ENCODE measurements at regions not wholly inside any gene's neighbourhood (a gene's known extent, or its start where the extent isn't known, plus 50 kb on each side); places are given as distances from the start of the nearest gene placed in this dataset.

- no peak for DNase-seq (ENCODE audit: low read depth, low spot score)
These were observed 450.0 kb downstream of the RASEF start for GRCh38 chr9:82612942-82613341.

- DNase-seq (ENCODE audit: low read depth, low spot score) = no peak
These were observed 449.4 kb downstream of the RASEF start for GRCh38 chr9:82613498-82613897.

DNA sequence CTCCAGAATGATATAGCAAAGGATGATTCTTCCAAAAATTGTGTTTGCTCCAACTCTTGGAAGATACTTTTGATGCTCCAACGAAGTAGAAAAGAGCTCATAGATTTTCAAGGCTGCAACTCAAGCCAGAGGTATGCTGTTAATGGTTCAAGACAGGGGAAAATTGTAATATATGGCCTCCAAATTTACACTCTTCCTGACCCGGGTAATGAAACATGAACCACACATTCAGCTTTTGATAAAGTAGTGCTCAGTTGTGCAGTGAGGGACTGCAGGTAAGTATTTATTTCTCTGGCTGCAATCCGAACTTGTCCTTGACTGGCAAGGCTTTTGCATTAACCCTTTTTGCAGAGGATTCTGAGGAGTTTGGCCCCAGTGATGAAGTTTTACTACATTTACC, 446.4 kb downstream of the RASEF start:
- DNase-seq (ENCODE audit: low read depth, low spot score) = no peak

DNA sequence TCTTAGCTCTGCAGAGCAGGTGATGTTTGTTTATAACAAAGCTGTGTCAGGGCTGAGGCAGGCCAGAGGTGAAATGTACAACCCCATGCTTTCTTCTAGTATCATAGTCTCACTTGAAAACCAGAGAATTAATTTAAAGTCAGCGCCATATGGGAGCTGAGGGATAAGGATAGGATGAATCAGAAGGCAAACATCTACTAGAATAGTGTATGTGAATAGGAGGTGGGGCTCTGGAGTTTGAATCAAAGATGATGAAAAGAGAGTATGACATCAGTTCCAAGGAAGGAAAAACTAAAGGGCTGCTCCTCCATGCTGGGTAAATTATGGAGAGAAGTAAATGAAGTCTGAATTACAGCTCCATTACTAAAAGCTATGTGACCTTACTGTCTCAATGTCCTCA, 441.5 kb downstream of the RASEF start:
- no peak for DNase-seq (ENCODE audit: low read depth, low spot score)

DNA sequence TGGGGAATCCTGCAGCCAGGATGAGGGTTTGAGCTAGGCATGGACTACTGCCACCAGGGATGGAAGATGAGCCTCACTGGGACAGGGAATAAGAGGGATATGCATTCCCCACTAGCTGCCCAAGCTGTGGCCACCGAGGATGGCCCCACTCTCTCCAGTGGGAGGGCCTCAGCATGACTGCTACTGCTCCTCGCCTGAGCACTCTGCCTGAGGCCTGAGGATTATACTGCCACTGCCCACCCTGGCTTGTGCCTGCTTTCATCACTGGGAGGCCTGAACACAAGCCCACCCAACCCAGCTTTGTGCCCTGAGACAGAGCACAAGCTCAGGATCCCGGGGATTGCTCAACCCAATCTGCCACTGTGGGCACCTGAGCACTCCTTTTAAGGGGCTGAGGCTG, 425.6 kb downstream of the RASEF start:
- no peak for DNase-seq (ENCODE audit: low read depth, low spot score)

- DNase-seq (ENCODE audit: low read depth, low spot score) = no peak
These were observed 417.3 kb downstream of the RASEF start for GRCh38 chr9:82645600-82645999.

GRCh38 chr9:82650368-82650767, 412.6 kb downstream of the RASEF start:
- no peak for DNase-seq (ENCODE audit: low read depth, low spot score)

DNA sequence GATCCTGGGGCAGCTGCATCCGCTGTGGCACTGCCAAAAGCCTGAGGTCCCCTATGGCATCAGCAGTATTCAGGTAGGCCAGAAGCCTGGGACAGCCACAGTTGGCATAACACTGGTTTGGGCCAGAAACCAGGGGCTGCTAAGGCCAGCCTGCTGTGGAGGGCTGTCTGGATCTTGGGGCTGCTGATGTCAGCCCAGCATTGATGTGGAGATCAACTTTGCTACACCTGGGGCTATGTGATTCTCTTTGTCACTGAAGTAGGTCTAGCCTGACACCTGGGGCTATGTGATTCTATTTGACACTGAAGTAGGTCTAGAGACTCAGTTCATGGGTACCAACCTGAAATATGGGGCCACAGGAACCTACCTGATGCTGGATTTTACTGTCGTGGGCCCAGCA, 411.5 kb downstream of the RASEF start:
- no peak for DNase-seq (ENCODE audit: low read depth, low spot score)

- DNase-seq (ENCODE audit: low read depth, low spot score) = no peak
These were observed 397.6 kb downstream of the RASEF start for GRCh38 chr9:82665324-82665723.

- DNase-seq (ENCODE audit: low read depth, low spot score) = no peak
These were observed 394.2 kb downstream of the RASEF start for GRCh38 chr9:82668689-82669199.

GRCh38 chr9:82670000-82670399, 392.9 kb downstream of the RASEF start:
- DNase-seq (ENCODE audit: low read depth, low spot score) = no peak

DNA sequence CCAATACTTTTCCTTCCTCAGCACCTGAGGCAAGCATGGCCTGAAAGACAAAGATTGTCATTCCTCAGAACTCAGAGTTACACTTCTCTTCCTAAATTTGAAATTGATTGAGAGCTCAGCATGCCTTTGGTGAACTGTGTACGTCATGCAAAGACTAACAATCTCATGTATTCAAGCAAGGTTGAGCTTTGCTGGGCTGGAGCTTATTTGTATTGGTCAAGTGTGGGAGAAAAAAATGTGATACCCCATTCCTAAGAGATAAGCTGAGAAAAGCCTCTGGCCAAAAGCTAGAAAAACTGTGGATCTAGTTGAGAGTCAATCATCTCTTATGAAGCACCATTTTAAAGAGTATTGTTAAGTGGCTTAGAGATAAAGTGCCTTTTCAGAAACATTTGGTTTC, 392.2 kb downstream of the RASEF start:
- no peak for DNase-seq (ENCODE audit: low read depth, low spot score)

DNA sequence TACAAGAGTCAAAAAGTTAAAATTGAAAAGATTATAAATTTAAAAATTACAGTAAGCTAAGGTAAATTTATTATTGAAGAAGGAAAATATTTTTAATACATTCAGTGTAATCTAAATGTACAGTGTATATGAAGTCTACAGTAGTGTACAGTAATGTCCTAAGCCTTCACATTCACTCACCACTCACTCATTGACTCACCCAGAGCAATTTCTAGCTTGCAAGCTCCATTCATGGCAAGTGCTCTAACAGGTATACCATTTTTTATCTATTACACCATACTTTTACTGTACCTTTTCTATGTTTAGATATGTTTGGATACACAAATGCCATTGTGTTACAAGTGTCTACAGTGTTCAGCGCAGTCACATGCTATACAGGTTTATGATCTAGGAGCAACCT, 389.7 kb downstream of the RASEF start:
- DNase-seq (ENCODE audit: low read depth, low spot score) = no peak

DNA sequence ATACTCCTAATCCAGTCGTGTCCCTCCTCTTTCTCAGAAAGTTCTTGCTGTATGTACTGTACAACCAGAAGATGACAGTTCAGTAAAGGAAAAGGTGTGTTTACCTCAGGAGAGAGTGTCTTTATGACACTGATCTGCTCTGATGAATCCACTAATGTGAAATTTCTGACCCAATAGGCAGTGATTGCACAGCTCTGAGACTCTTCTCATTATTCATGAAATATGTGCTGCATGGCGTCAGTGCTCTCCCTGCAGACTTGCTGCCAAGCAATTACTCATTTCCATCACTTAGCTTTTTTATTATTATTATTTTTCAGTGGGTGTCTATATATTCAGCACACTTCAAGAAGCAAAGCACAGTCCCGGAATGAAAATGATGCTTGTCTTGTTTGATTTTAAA, 389.0 kb downstream of the RASEF start:
- DNase-seq (ENCODE audit: low read depth, low spot score) = no peak

DNA sequence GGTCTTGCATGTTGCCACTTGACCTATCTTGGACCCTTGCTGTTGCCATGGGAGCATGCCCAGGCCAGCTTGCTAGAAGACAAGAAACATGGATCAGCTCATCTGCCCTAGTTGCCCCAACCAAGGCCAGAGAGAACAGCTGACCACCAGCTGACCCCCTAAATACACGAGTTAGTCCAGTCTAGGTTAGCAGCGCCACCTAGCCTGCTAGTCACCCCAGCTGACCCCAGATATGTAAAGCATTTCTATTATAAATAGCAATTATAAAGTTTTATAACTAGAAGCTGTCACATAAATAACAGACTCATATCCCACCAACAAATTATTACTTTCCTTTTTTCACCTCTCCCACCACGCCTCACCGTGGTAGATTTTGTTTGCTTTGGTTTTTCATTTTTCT, 387.8 kb downstream of the RASEF start:
- no peak for DNase-seq (ENCODE audit: low read depth, low spot score)

DNA sequence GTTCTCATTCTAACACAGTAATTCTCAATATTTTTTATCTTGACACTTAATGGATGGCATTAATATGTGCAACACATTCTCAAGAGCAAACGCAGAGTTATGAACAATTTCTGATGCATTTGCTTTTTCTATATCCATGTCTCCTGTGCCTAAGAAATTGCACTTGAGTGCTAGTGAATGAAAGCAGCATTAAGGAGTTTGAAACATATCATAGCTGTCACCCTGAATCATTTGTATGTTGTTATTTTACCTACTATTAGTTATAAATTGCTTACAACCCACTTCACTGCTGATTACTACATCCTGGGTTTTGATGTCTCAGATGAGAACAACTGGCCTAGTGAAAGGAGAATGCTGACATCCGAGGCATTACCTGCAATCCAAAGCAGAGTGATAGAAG, 387.3 kb downstream of the RASEF start:
- DNase-seq (ENCODE audit: low read depth, low spot score) = no peak

DNA sequence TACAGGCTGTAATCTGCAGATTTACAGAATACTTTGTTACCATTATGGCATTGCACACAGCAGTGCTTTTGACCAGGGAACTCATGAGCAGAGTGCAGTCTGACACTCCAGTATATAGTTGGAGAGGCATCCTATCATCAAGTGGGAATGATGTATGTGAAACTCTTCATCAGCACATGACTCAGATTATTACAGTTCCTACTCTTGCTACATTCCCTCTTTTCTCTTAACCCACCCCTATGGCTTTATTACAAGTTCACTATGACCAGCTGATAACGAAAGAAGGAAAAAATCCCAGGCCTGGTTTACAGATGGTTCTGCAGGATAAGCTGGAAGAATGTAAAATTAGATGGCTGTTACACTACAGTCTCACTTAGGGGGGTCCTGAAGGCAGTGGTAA, 385.9 kb downstream of the RASEF start:
- DNase-seq (ENCODE audit: low read depth, low spot score) = no peak

DNA sequence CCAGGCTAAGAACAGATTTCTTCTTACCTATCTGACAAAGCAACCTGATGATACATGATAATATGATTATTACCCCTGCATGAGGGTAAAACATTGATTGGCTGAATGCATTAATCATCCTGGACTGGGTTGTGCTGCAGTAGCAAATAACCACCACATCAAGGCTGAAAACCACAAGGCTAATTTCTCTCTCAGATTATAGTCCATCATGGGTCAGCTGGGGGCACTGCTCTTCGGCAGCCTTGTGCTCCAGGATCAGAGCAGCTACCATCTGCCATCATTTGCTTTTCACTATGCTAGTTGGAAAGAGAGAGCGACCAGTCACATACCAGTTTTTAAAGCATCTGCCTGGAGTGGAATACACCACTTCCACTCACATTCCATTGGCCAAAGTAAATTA, 383.5 kb downstream of the RASEF start:
- no peak for DNase-seq (ENCODE audit: low read depth, low spot score)

DNA sequence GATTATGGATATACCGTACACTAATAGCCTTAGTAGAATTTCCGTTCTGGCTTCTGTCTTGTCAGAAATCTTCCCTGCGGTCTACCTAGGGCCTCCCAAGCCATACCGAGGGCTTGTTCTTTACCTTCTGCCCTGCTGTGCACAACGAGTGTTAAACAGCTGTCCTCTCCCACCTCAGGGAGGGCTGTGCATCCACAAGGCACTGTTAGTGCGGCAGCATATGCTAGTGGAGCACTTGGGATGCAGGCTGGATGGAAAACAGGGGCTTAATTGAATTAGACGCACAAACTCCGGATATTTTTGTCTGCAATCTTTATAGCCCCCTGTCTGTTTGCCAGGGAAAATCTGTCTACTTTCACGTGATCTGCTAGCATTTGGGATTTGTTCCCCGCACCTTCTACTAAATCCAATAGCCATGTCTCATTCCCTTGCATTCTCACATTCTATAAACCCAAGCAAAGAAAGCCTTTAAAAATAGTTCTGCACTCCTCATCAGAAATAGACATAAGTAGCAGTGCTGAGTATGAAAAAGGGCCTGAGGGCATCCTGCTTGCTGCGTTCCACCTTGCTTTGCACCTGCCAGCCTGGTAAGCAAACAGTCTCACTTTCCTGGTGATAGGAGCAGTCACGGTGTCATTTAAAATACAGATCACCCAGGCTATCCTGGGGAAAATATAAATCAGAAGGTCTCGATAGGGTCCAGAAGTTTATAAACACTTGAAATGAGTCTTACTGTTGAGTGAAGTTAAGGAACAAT, 382.6 kb downstream of the RASEF start:
- no peak for DNase-seq (ENCODE audit: low read depth, low spot score)

GRCh38 chr9:82681809-82682208, 381.1 kb downstream of the RASEF start:
- DNase-seq (ENCODE audit: low read depth, low spot score) = no peak

DNA sequence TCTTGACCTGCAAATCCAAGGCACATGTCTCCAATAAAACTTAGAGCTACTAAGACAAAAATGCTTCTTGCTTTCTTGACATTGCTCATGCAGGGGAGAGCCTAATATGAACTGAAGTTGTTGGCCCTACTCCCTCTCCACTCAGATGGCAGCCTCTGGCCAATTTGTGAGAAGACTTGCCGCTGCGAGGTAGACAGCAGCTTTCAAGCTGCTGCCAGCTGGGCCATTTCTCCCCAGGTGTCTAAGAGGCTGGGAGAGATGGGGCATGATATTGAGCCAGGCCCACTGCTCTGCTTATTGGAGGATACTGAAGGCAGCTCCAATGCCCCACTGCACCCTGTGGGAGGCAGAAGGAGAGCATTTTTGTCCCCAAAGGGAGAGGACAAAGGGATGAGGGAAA, 380.5 kb downstream of the RASEF start:
- DNase-seq (ENCODE audit: low read depth, low spot score) = no peak

DNA sequence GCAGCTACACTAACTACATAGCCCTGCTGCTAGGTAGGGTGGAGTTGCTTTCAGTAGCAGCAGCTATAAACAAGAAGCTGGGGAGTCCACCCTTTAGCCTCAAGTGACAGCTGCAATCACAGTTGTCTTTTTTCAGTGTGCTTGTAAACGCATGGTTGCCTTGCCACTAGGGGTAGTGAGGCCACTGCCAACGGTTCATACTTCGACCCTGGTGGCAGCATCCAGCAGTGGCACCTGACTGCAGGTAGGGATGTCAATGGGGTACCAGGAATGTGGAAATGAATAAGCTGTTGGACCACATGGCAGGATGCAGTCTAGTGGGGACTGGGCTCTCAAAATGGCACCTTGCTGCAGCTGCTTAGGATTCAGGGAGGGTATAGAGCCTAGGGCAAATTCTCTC, 367.2 kb downstream of the RASEF start:
- DNase-seq (ENCODE audit: low read depth, low spot score) = no peak

DNA sequence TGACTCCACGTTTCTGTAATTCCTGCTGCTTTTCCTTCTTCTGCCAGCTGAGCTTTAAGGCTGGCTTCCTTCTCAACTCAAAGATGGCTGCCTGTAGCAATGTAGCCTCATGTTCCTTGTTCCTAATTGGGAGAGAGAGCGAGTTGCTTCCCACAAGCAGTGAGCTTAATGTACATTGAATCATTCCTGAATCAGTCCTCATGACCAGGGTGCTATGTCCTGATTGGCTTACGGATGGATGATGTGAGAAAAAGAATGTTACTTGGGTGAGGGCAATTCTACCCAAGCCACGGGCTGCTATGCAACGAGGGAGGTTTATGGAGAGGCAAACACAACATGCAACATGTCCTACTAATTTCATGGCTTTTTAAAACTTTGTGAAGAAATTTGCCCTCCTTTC, 356.2 kb downstream of the RASEF start:
- DNase-seq (ENCODE audit: low read depth, low spot score) = no peak

DNA sequence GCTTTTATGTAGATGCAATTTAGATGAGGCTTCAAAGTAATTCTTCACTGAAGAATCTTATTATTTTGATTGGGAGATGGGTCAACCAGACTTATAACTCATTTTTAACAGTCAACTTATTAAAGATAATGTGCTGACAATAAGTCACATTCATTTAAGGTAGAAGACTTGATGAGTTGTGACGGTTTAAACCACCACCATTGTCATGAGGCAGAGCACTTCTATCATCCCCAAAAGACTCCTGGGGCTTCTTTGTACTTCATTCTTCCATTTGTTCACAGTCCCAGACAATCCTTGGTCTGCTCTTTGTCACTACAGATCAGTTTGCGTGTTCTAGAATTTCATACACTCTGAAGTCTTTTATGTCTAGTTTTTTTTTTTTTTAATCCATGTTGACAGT, 346.1 kb downstream of the RASEF start:
- no peak for DNase-seq (ENCODE audit: low read depth, low spot score)

All from brain pericyte (primary cell).